ENCODE measurements at regions not wholly inside any gene's neighbourhood (a gene's known extent, or its start where the extent isn't known, plus 50 kb on each side); places are given as distances from the start of the nearest gene placed in this dataset.

DNA sequence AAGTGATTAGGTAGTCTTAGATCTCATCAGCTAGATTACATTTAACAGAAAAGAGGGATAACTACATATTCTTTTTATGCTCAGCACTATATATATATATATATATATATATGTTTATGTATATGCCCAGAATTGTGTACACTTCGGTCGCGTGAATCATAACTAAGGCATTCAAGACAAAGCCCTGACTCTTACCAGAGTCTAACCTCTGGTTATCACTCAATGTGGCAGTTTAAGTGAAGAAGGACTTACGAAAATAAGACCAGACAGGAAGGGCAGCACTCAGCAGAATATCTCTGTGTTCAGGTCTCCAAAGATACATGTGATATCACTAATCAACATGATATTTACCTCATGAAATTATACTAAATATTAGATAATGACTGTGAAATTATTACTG lies 1326.7 kb downstream of the MRPL39 start:
- DNase-seq (ENCODE audit: low spot score), result no peak
- Mint-ChIP-seq H3K9me3 (ENCODE audit: low read depth) (peaks cover 30% of the 10 kb centered on the region), H3K36me3 (ENCODE audit: low read depth) (no peaks in the 10 kb centered on the region), H3K27ac (ENCODE audit: unreplicated experiment) (no peak overlapping the region), H3K4me3 (ENCODE audit: unreplicated experiment) (no peak overlapping the region), H3K4me1 (ENCODE audit: low read depth) (no peaks in the 10 kb centered on the region), H3K27me3 (ENCODE audit: low read depth) (no peaks in the 10 kb centered on the region)
- TF ChIP-seq, protein P1, sequence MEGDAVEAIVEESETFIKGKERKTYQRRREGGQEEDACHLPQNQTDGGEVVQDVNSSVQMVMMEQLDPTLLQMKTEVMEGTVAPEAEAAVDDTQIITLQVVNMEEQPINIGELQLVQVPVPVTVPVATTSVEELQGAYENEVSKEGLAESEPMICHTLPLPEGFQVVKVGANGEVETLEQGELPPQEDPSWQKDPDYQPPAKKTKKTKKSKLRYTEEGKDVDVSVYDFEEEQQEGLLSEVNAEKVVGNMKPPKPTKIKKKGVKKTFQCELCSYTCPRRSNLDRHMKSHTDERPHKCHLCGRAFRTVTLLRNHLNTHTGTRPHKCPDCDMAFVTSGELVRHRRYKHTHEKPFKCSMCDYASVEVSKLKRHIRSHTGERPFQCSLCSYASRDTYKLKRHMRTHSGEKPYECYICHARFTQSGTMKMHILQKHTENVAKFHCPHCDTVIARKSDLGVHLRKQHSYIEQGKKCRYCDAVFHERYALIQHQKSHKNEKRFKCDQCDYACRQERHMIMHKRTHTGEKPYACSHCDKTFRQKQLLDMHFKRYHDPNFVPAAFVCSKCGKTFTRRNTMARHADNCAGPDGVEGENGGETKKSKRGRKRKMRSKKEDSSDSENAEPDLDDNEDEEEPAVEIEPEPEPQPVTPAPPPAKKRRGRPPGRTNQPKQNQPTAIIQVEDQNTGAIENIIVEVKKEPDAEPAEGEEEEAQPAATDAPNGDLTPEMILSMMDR (IDR thresholded peaks at IDR 0.05), result no peak

DNA sequence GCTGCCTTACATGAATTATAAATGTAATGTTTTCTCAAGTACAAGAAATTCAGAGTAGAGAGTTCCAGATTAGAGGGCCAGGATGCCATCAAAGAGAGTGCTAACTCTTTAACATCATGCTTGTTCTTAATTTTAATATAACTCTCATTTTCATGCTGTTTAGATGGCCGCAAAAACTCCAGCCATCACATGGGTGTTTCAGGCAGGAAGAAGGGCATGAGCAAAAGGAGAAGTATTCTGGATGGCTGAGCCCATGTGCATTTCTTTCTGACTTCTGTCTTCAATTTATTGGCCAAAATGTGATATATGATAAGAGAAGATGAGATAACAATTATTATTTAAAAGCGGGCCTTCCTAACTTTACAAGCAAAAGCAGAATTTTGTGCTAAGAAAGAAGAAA lies 1328.6 kb downstream of the MRPL39 start:
- Mint-ChIP-seq H3K27ac (ENCODE audit: unreplicated experiment) (no peak overlapping the region), H3K4me3 (ENCODE audit: unreplicated experiment) (no peak overlapping the region), H3K27me3 (ENCODE audit: low read depth) (no peaks in the 10 kb centered on the region), H3K4me1 (ENCODE audit: low read depth) (no peaks in the 10 kb centered on the region), H3K36me3 (ENCODE audit: low read depth) (no peaks in the 10 kb centered on the region), H3K9me3 (ENCODE audit: low read depth) (peaks cover 22% of the 10 kb centered on the region)
- TF ChIP-seq, protein P1 (IDR thresholded peaks at IDR 0.05), result no peak
- DNase-seq (ENCODE audit: low spot score), result no peak

GRCh38 chr21:24276204-24276603 lies 1331.1 kb downstream of the MRPL39 start:
- TF ChIP-seq, protein P1 (IDR thresholded peaks at IDR 0.05), result no peak
- H3K4me3 Mint-ChIP-seq (ENCODE audit: unreplicated experiment), result no peak overlapping the region
- no peaks in the 10 kb centered on the region for H3K27me3 Mint-ChIP-seq (ENCODE audit: low read depth)
- no peak overlapping the region for H3K27ac Mint-ChIP-seq (ENCODE audit: unreplicated experiment)
- H3K36me3 Mint-ChIP-seq (ENCODE audit: low read depth), result no peaks in the 10 kb centered on the region
- H3K9me3 Mint-ChIP-seq (ENCODE audit: low read depth), result peaks cover 24% of the 10 kb centered on the region
- no peak for DNase-seq (ENCODE audit: low spot score)
- H3K4me1 Mint-ChIP-seq (ENCODE audit: low read depth), result no peaks in the 10 kb centered on the region

DNA sequence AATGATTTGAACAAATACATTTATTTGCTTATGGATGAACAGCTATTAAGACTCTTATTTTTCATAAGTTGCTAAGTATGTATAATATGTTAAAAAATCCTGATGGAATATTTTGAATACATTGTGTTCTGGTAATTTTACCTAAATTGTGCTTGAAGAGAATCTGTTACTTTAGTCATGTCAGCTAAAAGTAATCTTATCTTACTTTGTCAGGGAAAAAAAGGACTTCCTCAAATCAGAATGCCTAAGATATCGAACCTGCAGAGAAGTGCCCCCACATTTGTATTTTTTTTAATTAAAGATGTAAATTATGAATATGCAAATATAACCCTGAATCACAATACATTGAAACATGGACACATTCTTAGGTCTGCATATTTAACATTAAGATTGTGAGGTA lies 1331.7 kb downstream of the MRPL39 start:
- Mint-ChIP-seq H3K9me3 (ENCODE audit: low read depth) (peaks cover 30% of the 10 kb centered on the region), H3K27me3 (ENCODE audit: low read depth) (no peaks in the 10 kb centered on the region), H3K4me1 (ENCODE audit: low read depth) (no peaks in the 10 kb centered on the region), H3K27ac (ENCODE audit: unreplicated experiment) (no peak overlapping the region), H3K36me3 (ENCODE audit: low read depth) (no peaks in the 10 kb centered on the region), H3K4me3 (ENCODE audit: unreplicated experiment) (no peak overlapping the region)
- no peak for DNase-seq (ENCODE audit: low spot score)
- TF ChIP-seq, protein P1 (IDR thresholded peaks at IDR 0.05), result no peak

DNA sequence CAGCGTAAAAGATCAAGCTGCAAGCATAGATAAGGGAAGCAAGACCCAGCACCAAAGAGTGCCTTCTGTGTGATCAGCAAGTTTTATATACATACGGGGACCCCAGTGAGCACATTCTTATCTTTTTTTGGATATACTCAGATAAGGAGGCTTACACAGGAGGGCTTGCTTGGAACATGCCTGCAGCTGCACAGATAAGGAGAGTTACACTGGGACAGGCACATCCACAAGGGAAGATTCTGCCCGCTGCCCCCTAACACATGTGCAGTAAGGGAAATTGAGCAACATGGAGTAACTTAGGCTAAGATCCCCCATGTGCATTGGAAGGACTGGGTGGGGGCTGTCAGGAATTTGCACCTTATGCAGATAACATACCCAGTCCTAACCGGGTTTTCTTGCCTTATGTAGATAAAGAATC lies 1334.8 kb downstream of the MRPL39 start:
- H3K27ac Mint-ChIP-seq (ENCODE audit: unreplicated experiment), result no peak overlapping the region
- no peak overlapping the region for H3K4me3 Mint-ChIP-seq (ENCODE audit: unreplicated experiment)
- no peaks in the 10 kb centered on the region for H3K27me3 Mint-ChIP-seq (ENCODE audit: low read depth)
- no peak for DNase-seq (ENCODE audit: low spot score)
- H3K9me3 Mint-ChIP-seq (ENCODE audit: low read depth), result peaks cover 26% of the 10 kb centered on the region
- TF ChIP-seq, protein P1 (IDR thresholded peaks at IDR 0.05), result no peak
- H3K4me1 Mint-ChIP-seq (ENCODE audit: low read depth), result no peaks in the 10 kb centered on the region
- H3K36me3 Mint-ChIP-seq (ENCODE audit: low read depth), result no peaks in the 10 kb centered on the region

Measured in chondrocyte (in vitro differentiated cells).